Karpas-422 (cell line): ENCODE measurements at regions not wholly inside any gene's neighbourhood (a gene's known extent, or its start where the extent isn't known, plus 50 kb on each side); places are given as distances from the start of the nearest gene placed in this dataset.

ENCODE experiments used
- DNase-seq: peaks from one replicate; pipeline ENCODE4 v3.0.0-alpha.2; 2015
- H2AFZ ChIP-seq: fragments of 200-600 bp; sonication (generic); 2 replicates; pipeline ENCODE4 v1.6.1; 2014; ENCODE audit warnings: antibody characterized with exemption, low read length, mixed read lengths
- H3K27ac ChIP-seq: fragments of 200-600 bp; sonication (generic); 2 replicates; pipeline ENCODE4 v1.5.1; 2014; ENCODE audit warnings: mild to moderate bottlenecking, low read length, moderate library complexity
- H3K27me3 ChIP-seq: fragments of 200-600 bp; sonication (generic); 2 replicates; pipeline ENCODE4 v1.6.1; 2014; ENCODE audit warnings: low read length, mixed read lengths
- H3K36me3 ChIP-seq: fragments of 200-600 bp; sonication (generic); 2 replicates; pipeline ENCODE4 v1.6.1; 2014; ENCODE audit warnings: low read length, mixed read lengths; ENCODE audit not compliant: insufficient read depth
- H3K4me1 ChIP-seq: fragments of 200-600 bp; sonication (generic); 2 replicates; pipeline ENCODE4 v1.6.1; 2014; ENCODE audit warnings: mild to moderate bottlenecking, low read length, mixed read lengths
- H3K4me2 ChIP-seq: fragments of 200-600 bp; sonication (generic); 2 replicates; pipeline ENCODE4 v1.6.1; 2014; ENCODE audit warnings: low read length, low read depth, mild to moderate bottlenecking; ENCODE audit not compliant: poor library complexity, severe bottlenecking
- H3K4me3 ChIP-seq: fragments of 200-600 bp; sonication (generic); 2 replicates; pipeline ENCODE4 v1.5.1; 2014; ENCODE audit warnings: mild to moderate bottlenecking, antibody characterized with exemption, low read length, mixed read lengths
- H3K79me2 ChIP-seq: fragments of 200-600 bp; sonication (generic); 2 replicates; pipeline ENCODE4 v1.6.1; 2014; ENCODE audit warnings: mild to moderate bottlenecking, low read length, mixed read lengths
- H3K9ac ChIP-seq: fragments of 200-600 bp; sonication (generic); 2 replicates; pipeline ENCODE4 v1.6.0; 2014; ENCODE audit warnings: low read length
- H3K9me2 ChIP-seq: fragments of 200-600 bp; sonication (generic), shearing (Covaris generic); replicated peaks from 2 replicates; pipeline ENCODE4 v1.6.0; 2014; ENCODE audit warnings: mild to moderate bottlenecking, low read length, moderate library complexity; ENCODE audit not compliant: insufficient read depth
- H3K9me3 ChIP-seq: fragments of 300-700, 200-600 bp; sonication (generic); 2 replicates; pipeline ENCODE4 v1.6.1; 2014; ENCODE audit warnings: low read length, mixed read lengths
- H4K20me1 ChIP-seq: fragments of 200-600 bp; sonication (generic); 2 replicates; pipeline ENCODE4 v1.6.1; 2014; ENCODE audit warnings: mild to moderate bottlenecking, antibody characterized with exemption, low read length, low read depth; ENCODE audit not compliant: insufficient read depth

DNA sequence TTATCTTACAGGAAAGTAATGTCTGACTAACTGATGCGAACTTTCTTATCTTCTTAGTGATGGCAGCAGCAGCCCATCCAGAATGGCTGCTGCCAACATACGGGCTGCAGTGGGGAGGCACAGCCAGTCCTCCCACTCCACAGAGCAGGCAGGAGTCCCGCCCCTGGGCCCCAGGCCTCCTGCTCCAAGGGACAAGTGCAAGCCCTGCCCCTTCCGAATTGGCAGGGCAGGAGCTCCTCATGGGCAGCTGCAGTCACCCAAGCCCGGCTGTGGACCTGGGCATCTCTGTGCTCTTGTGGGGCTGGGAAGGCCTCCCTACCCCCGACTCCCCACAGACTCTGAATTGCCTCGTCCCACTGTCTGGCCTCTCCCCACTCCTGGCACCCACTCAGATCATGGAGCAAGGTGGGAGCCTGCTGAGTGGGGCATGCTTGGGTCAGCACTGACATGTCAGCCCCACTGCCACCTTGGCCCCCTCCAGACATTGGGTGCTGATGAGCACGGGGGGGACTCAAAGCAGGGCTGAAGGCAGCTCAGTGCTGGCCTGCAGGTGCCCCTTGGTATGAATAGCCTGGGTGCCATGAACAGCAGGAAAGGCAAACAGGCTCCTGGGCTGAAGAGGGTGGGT lies 618.9 kb upstream of the KCNMB2 start:
- H3K4me3 ChIP-seq: no peak overlapping the region
- DNase-seq: no peak
- H3K9ac ChIP-seq: no peak overlapping the region

DNA sequence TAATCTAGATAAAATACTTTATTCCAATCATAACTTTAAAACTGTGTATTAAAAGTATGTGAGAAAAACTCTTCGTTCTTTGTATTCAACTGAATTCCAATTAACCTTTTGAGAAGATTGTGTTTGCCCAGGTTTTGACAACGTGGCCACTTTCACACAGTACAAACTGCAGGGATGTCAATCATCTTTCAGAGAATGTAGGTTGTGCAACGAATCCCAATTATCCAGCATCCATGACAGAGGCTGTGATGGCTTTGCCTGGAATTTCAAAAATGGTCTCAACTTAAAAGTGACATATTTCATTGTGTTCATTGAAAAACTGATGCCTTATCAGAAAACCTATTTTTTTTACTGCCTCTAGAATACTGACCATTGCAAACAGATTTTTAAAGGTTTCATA lies 615.1 kb upstream of the KCNMB2 start:
- Histone ChIP-seq H3K79me2 (no peaks in the 10 kb centered on the region), H3K27me3 (no peaks in the 10 kb centered on the region), H3K4me2 (no peak overlapping the region), H2AFZ (no peak overlapping the region), H3K9ac (no peak overlapping the region), H3K27ac (no peak overlapping the region), H3K4me1 (no peaks in the 10 kb centered on the region), H4K20me1 (no peaks in the 10 kb centered on the region), H3K9me2 (no peaks in the 10 kb centered on the region), H3K36me3 (no peaks in the 10 kb centered on the region), H3K9me3 (peaks cover 3% of the 10 kb centered on the region; the same call in 1 of the 2 replicates), H3K4me3 (no peak overlapping the region)
- no peak for DNase-seq

More for the DNA sequence above, 618.9 kb upstream of the KCNMB2 start:
- H3K9me2 ChIP-seq: no peaks in the 10 kb centered on the region
- H3K4me2 ChIP-seq: no peak overlapping the region
- no peaks in the 10 kb centered on the region for H3K36me3 ChIP-seq
- no peaks in the 10 kb centered on the region for H3K9me3 ChIP-seq
- no peaks in the 10 kb centered on the region for H4K20me1 ChIP-seq
- no peaks in the 10 kb centered on the region for H3K4me1 ChIP-seq
- no peaks in the 10 kb centered on the region for H3K79me2 ChIP-seq
- H3K27ac ChIP-seq: no peak overlapping the region
- H3K27me3 ChIP-seq: no peaks in the 10 kb centered on the region
- H2AFZ ChIP-seq: no peak overlapping the region

DNA sequence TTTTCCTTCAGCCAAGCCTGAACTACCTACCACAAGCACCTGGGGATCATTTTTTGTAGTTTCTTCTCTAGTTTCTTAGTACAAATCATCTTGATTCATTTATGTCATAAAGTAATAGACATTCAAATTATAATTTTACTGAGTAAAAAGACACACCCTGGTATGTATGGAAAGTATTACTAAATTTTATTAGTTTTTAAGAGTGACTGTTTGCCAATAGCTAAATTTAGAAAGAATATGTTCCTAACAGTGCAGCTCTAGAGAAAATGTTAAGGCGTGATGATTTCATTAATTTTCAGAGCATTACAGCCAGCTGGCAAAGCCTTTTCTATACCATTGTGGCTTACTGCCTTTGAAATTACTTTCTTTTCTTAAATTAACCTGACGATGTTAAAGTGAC lies 612.0 kb upstream of the KCNMB2 start:
- Histone ChIP-seq H3K9ac (no peak overlapping the region), H2AFZ (no peak overlapping the region), H3K9me3 (peaks cover 3% of the 10 kb centered on the region; the same call in 1 of the 2 replicates), H3K4me1 (no peaks in the 10 kb centered on the region), H3K27me3 (no peaks in the 10 kb centered on the region), H3K9me2 (no peaks in the 10 kb centered on the region), H4K20me1 (no peaks in the 10 kb centered on the region), H3K79me2 (no peaks in the 10 kb centered on the region), H3K4me2 (no peak overlapping the region), H3K36me3 (no peaks in the 10 kb centered on the region), H3K4me3 (no peak overlapping the region), H3K27ac (no peak overlapping the region)
- DNase-seq: no peak

DNA sequence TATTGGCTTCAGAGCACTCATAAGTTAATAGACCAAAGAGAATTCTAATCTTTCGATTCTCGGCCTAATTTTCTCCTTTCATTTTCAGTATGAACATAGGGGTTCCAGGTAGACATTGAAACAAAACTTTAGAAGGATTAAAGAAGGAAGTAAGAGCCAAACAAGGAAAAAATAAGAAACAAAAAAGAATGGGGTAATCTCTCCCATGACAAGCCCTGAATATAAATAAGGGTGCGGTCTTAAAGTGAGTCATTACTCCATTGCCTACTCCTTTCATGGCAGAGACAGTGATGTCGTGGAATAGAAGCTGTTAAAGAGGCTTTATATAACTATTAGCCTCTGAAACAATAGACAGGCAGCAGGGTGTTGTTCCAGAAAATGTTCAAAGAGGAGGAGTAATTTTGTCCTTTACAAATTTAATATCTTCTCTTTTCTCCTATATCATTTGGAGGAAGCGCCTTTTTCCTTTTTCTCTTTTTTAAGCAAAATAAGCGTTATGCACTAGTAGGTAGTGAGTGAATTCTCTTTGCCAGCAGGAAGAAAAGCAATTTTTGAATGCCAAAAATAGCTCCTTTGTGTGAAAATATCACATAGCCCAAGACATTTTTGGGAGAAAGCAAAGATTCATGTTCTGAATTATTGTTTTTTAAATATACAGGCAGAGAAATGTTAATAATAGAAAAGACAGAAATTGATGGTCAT lies 607.9 kb upstream of the KCNMB2 start:
- no peaks in the 10 kb centered on the region for H3K27me3 ChIP-seq
- H2AFZ ChIP-seq: no peak overlapping the region
- no peak overlapping the region for H3K27ac ChIP-seq
- H3K9me2 ChIP-seq: no peaks in the 10 kb centered on the region
- no peaks in the 10 kb centered on the region for H4K20me1 ChIP-seq
- H3K9me3 ChIP-seq: no peaks in the 10 kb centered on the region
- H3K4me3 ChIP-seq: no peak overlapping the region
- no peak for DNase-seq
- H3K4me1 ChIP-seq: no peaks in the 10 kb centered on the region
- H3K79me2 ChIP-seq: no peaks in the 10 kb centered on the region
- H3K36me3 ChIP-seq: no peaks in the 10 kb centered on the region
- no peak overlapping the region for H3K9ac ChIP-seq
- no peak overlapping the region for H3K4me2 ChIP-seq

DNA sequence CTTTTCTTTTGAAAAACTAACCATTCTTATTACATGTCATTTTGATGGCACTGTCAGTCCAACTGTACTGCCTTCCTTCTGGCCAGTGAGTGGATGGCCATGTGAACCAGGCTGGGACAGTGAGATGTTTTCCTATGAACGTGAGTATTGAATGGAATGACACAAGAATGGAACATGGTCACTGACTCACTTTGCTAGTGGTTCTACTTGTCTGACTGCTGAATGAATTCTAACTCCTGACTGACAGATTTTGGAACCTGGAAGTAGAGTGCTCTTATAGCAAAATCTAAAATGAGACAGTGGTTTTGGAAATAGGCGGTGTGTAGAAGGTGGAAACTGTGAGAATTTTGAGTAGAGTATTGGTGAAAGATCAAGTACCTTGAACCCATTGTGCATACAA lies 606.9 kb upstream of the KCNMB2 start:
- Histone ChIP-seq H4K20me1 (no peaks in the 10 kb centered on the region), H3K9me2 (no peaks in the 10 kb centered on the region), H2AFZ (no peak overlapping the region), H3K27me3 (no peaks in the 10 kb centered on the region), H3K4me1 (no peaks in the 10 kb centered on the region), H3K27ac (no peak overlapping the region), H3K4me3 (no peak overlapping the region), H3K4me2 (no peak overlapping the region), H3K79me2 (no peaks in the 10 kb centered on the region), H3K36me3 (no peaks in the 10 kb centered on the region), H3K9me3 (no peaks in the 10 kb centered on the region), H3K9ac (no peak overlapping the region)
- no peak for DNase-seq

DNA sequence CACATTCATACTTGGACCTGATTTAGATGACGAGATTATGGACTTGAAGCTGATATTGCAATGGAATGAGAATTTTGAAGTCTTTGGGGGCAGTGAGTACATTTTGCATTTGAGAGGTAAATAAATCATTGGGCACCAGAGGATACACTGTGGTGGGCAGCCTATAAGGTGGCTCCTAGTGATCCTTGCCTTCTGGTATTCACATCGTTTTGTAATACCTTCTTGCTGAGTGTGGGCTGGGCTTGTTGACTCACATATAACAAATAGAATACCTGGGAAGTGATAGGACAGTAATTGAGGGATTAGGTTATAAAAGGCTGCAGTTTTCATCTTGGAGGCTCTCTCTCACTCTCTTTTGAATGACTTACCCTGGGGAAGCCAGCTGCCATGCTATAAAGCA lies 605.5 kb upstream of the KCNMB2 start:
- no peak overlapping the region for H3K27ac ChIP-seq
- H4K20me1 ChIP-seq: no peaks in the 10 kb centered on the region
- no peaks in the 10 kb centered on the region for H3K79me2 ChIP-seq
- no peak for DNase-seq
- no peaks in the 10 kb centered on the region for H3K9me2 ChIP-seq
- H3K9me3 ChIP-seq: no peaks in the 10 kb centered on the region
- H2AFZ ChIP-seq: no peak overlapping the region
- no peak overlapping the region for H3K4me2 ChIP-seq
- H3K9ac ChIP-seq: no peak overlapping the region
- H3K4me1 ChIP-seq: no peaks in the 10 kb centered on the region
- no peaks in the 10 kb centered on the region for H3K27me3 ChIP-seq
- H3K36me3 ChIP-seq: no peaks in the 10 kb centered on the region
- H3K4me3 ChIP-seq: no peak overlapping the region

DNA sequence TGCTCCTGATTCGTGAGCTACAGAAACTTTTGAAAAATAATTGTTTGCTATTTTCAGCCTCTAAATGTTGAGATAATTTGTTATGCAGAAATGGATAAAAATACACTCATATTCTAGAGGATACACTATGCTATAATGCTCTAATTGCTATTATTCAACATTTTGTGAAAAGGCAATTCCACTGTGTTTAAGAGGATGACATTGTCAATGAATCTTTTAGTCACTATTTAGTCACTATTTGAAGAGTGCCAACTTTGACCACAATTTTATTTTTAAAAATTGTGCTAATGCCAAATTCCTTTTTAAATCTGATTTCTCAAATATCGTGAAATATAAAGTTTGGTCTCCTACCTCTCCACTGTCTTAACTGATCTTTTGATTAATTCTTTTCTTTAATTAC lies 604.9 kb upstream of the KCNMB2 start:
- no peak overlapping the region for H3K27ac ChIP-seq
- no peaks in the 10 kb centered on the region for H3K27me3 ChIP-seq
- no peak for DNase-seq
- no peaks in the 10 kb centered on the region for H3K9me2 ChIP-seq
- no peak overlapping the region for H3K9ac ChIP-seq
- H3K9me3 ChIP-seq: no peaks in the 10 kb centered on the region
- no peak overlapping the region for H3K4me2 ChIP-seq
- H4K20me1 ChIP-seq: no peaks in the 10 kb centered on the region
- H3K79me2 ChIP-seq: no peaks in the 10 kb centered on the region
- no peaks in the 10 kb centered on the region for H3K4me1 ChIP-seq
- H3K36me3 ChIP-seq: no peaks in the 10 kb centered on the region
- no peak overlapping the region for H3K4me3 ChIP-seq
- no peak overlapping the region for H2AFZ ChIP-seq

DNA sequence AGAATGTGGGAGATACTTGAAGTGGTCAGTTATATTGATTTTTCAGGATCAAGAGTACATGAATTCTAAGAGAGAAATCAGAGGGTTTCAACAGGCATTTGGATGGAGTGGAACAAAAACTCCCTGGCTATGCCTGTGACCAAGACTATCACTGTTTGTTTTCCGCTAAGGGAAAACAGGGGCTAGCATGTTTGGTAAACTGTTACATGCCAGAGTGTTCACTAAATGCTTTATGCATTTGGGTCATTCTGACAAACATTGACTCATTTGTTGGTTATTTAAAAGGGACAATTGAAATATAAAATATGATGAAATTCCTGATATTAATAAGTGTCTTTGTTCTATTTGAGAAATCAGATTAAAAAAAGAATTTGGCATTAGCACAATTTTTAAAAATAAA lies 603.9 kb upstream of the KCNMB2 start:
- Histone ChIP-seq H3K79me2 (no peaks in the 10 kb centered on the region), H3K9me3 (no peaks in the 10 kb centered on the region), H3K4me3 (no peak overlapping the region), H3K4me2 (no peak overlapping the region), H4K20me1 (no peaks in the 10 kb centered on the region), H2AFZ (no peak overlapping the region), H3K4me1 (no peaks in the 10 kb centered on the region), H3K9ac (no peak overlapping the region), H3K27ac (no peak overlapping the region), H3K9me2 (no peaks in the 10 kb centered on the region), H3K27me3 (no peaks in the 10 kb centered on the region), H3K36me3 (no peaks in the 10 kb centered on the region)
- no peak for DNase-seq
